HG03378 (cell line): ENCODE measurements at regions not wholly inside any gene's neighbourhood (a gene's known extent, or its start where the extent isn't known, plus 50 kb on each side); places are given as distances from the start of the nearest gene placed in this dataset.

ENCODE experiments used
- ATAC-seq: cut with Tn5 transposase; IDR thresholded peaks from one replicate; pipeline ENCODE4 v1.9.1; 2021; ENCODE audit warnings: mild to moderate bottlenecking, moderate library complexity; ENCODE audit not compliant: unreplicated experiment

DNA sequence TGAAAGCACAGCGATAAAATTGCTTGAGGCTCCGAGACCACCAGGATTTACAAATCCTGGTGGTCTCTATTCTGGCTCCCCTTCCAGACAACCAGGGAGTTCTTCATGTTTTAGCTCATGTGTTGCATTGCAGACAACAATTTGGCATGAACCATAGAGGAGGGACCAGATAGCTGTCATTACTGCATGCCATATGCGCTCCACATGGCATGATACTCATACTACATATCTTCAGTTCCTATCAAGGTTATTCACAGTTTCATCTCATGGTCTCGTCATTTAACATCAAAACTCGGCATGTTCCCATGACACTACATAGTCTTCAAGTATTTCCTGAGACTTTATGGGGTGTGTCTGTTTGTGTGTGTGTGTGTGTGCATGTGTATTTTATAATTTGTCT, 220.3 kb downstream of the OR13H1 start:
- ATAC-seq = no peak

DNA sequence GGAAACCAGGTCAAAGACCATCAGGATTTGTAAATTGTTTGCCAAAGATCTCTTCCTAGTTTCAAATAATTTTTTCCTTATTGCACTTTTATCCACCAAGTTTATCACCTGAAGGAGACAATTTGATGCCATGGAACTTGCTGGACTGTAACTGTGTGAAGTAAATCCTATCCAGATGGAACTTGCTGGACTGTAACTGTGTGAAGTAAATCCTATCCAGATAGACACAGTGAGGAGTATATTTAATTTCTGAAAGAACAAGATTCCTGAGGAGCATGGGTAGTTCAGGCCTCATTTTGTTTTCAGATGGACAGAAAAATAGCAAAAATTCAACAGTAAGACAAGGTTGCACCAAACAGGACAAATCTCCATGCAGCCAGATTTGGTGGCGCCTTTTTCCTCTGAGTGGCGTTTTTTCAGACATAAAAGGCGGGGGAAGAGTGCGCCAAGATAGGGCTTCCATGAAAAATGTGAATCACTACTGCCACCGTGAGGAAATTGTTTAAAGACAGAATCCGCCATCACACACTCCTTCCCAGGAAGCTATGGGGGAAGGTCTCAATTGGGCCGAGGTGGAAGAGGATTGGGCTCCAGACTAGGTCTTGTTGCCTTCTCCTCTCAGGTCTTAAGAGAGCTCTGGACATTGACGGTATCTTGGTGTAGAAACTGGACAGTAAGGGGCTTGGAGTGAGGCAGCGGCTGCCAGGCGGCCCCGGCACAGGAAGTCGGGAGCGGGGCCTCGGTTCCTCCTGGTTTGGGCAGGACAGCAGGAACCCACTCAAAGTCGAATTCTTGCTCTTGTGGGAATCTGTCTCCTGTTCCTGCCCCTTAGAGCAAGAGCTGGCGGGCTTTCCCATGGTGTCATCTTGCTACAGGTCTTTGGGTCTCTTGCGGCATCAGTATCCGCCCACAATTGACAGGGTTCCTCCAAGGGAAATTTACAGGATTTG, 234.7 kb downstream of the OR13H1 start:
- peak; percentile 67 for ATAC-seq

DNA sequence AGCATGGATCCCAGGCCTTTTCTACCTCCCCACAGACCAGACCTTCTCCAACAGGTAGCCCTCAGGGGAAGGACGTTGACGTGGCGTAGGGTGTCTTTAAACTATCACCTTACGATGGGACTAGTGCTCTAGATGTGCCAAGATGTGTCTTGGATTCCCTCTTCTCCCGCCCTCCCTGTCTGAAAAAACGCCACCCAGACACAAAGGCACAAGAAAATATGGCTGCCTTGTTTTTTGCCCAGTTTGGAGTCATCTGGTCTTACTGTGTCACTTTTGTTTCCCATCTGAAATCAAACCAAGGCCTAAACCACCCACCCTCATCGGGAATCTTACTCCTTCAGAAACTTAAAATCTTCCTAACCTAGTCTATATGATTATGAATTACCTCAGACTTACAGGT, 235.4 kb downstream of the OR13H1 start:
- ATAC-seq = no peak

DNA sequence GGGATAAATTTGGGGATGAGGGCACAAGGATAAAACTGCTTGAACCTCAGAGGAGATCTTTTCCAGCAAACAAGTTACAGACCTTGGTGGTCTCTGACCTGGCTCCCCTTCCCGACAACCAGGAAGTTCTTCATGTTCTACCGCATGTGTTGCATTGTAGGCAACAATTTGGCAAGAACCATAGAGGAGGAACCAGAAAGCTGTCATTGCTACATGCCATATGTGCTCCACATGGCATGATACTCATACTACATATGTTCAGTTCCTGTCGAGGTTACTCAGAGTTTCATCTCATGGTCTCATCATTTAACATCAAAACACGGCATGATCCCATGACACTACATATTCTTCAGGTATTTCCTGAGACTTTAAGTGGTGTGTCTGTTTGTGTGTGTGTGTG, 235.9 kb downstream of the OR13H1 start:
- ATAC-seq = no peak

DNA sequence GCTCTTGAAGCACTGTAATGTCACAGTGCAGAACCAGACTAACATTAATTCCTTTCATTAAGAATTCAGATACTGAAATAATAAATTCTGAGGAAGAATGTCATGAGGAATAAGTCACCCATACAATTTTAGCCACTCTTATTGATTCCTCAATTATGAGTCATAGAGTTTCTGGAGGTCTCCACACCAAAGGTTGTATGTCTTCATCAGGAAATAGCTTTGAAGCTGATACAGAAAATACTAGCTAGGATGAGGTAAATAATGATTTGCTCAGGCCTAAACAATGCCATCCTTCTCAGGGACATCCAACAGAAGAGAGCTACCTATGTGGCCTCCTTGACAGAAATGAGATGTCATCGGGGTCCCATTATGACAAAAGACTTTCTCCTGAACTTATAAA, 238.8 kb downstream of the OR13H1 start:
- ATAC-seq = no peak

DNA sequence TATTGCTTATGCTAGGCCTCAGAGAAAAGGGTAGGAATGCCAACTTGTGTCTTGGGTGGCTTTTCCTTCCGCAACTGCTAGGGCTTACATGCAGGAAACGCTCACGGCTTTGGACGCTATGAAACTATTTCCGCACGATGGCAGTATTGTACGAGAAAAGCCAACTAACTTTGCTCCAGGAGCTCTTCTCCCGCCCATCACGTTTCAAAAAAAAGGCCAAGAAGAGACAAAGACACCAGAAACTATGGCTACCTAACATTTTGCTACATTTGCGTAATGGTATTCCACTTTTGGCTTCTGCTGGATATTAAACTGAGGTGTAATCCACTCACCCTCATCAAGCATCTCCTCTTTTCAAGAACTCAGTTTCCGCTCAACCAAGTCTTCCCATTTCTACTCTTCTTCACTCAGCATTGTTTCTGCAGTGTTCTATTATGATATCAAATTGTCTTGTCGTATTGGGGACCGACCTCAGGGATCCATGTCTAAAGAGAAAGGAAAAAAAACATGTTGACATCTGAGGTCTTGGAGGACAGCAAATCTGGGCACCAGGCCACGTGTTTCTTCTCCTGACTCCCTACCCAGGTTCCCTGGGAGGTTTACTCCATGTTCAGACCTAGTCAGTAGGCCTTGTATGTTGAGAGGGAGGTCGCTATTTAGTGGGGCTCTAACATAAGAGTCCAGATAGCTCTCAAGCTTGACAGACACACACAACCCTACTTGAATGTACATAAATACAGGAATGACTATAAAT, 239.4 kb upstream of the STK26 start:
- peak; percentile 51 for ATAC-seq

DNA sequence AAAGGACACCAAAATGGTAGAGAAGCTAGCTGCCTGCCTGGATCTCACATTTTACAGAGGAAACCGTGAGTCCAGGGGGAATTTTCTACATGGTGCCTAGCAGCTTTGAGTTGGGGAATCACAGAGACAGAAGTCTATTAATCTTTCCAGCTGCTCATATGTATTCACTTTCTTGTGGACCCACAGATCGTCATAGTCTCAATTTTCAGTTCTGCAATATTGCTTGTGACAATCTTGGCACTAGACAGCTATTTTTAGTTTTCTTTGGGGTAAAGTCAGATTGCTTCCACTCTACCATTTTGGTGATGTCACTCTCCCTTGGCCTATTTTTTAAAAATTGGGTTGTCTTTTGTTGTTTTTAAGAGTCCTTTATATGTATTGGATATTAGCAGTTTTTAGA, 233.4 kb upstream of the STK26 start:
- peak; percentile 53 for ATAC-seq

DNA sequence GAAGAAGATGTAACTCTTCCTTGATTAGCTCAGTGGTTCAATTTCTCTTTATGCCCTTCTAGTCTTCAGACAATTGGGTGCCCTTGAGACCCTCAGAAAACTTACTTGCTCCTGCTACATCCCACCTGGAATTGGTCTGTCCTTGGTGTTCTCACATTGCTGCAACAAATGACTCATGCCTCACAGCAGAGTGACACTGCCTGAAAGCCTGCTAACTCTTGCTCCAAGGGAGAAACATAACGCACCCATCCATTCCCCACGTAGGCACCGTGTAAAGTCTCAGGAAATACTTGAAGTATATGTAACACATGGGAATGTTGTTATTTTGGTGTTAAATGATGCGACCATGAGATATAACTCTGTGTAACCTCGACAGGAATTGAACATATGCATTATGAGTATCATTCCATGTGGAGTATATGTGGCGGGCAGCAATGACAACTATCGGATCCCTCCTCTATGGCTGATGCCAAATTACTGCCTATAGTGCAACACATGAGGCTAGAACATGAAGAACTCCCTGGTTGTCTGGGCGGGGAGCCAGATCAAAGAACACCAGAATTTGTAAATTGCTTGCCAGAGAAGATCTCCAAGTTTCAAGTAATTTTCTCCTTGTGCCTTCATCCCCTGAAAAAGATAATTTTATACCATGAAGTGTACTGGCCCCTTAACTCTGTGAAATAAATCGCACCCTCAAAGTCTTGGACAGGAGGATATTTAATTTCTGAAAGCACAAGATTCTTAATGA, 231.3 kb upstream of the STK26 start:
- no peak for ATAC-seq

DNA sequence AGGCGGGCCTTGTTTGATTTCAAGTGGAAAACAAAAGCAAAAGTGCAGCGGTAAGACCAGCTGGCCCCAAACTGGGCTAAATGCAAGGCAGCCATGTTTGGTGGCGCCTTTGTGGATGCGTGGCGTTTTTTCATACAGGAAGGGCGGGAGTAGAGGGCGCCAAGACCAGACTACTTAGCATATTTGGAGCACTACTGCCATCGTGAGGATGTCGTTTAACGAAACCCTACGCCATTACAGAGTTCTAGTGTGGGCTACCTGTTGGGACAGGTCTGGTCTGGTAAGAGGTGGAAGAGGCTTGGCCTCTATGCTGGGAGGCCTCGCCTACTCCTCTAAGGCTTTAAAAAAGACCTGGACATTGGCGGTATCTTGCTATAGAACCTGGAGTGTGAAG, 230.7 kb upstream of the STK26 start:
- ATAC-seq = peak; percentile 64

DNA sequence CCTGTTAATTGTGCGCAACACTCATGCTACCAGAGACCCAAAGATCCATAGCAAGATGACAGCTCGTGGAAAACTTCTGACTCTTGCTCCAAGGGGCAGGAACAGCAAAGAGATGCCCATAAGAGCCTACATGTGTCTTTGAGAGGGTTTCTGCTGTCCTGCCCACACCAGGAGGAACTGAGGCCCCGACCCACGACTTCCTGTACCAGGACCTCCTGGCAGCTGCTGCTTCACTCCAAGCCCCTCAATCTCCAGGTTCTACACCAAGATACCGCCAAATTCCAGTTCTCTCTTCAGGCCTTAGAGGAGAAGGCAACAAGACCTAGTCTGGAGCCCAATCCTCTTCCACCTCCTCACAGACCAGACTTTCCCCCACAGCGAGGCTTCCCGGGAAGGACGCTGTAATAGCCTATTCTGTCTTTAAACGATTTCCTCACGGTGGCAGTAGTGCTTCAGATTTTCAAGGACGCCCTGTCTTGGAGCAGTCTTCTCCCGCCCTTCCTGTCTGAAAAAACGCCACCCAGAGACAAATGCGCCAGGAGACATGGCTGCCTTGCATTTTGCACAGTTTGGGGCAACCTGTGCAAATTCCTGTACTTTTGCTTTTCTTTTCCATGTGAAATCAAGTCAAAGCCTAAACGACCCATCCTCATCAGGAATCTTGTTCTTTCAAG, 230.2 kb upstream of the STK26 start:
- ATAC-seq = peak; percentile 59

DNA sequence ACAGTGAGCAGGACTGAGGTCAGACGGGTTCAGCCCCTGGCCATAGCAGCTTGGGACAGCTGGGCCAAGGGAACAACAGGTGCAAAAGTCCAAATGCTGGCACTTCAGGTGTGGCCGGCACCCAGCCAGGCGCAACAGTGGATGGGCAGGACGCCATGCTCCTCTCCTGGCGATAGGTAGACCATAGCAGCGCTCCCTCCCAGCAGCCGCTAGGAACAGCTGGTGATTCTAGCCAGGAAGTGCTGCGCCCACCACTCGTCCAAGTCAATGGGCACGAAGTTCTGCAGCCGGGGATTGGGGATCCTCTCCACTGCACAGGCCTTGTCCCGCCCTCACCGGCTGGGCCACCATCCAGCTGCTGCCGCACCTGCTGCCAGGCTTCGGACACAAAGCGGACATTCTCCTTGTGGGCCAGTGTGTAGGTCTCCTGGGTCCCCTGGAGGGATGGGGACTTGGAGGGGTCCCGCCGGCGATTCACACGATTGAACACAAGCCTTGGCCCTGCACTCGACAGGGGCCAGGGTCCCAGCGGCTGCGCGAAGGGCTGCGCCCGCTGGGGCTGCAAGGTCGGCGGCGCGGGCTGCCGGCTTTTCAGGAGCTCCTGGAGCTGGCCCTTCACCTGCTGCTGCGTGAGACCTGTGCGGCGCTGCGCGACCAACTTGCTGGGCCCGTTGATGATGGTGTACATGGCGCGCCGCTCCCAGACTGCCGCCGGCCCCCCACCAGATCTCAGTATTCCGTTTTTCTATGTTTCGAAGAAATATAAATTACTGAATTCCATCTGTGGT, 227.5 kb upstream of the STK26 start:
- no peak for ATAC-seq

DNA sequence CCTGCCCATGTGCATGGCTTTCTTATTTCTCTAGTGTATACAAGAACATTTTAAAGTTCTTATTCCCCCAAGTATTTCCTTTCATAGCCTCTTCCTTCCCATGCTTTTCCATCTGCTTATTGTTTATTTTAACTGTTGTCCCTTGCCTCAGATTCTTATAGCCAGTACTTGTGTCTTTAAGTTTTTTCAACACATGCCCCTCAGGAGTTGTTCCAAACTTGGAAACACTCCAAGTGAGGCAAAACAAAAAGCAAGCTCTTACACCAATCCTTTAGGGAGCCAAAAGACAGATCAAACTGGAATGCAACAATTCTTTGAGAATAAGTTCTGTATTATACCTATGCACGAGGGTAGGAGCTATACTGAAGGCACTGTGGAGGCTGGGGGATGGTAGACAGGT, 222.0 kb upstream of the STK26 start:
- no peak for ATAC-seq

DNA sequence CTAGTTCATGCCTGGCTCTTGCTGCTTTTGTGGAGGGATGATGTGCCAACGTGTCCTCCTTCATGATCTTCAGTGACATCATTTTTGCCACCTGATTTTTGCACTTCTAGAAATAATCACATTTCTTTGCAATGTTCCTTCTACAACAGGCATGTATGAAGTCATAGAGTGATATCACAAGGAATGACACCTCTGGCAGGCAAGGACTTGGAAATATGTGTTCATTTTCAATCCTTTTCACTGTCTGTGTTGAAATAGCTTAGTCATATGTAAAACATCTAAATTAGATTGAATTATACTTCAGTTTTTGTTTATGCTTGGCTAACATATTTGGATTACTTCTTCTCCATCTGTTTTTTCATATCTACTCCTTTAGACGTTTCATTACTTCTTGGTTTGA, 221.2 kb upstream of the STK26 start:
- no peak for ATAC-seq

DNA sequence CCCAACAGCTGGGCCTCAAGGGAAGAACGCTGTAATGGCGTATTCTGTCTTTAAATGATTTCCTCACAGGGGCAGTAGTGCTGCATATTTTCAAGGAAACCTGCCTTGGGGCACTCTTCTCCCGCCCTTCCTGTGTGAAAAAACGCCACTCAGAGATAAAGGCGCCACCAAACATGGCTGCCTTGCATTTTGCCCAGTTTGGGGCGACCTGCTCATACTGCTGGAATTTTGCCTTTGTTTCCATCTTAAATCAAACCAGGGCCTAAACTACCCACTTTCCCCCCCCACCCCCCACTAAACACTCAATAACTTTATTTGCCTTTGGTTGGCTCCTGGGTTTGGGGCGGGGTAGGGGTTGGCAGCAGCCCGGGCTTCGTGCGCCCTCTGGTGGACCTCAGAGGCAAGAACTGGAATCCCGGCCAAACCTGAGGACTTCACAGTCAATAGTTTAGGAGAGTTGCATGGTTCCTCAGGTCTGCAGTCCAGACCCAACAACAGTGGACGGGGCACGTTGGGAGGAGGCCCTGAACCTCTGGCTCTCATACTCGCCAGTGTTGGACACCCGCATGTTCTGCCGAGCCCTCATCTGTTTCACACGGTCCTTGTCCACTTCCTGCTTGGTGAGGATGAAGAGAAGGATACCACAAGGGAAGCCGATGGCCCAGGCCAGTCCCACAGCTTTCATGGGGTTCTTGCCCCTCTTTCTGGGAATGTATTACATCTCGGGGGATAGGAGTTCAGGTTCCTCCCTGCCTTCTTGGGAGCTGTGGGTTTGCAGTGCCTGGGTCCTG, 220.1 kb upstream of the STK26 start:
- ATAC-seq = peak; percentile 77

DNA sequence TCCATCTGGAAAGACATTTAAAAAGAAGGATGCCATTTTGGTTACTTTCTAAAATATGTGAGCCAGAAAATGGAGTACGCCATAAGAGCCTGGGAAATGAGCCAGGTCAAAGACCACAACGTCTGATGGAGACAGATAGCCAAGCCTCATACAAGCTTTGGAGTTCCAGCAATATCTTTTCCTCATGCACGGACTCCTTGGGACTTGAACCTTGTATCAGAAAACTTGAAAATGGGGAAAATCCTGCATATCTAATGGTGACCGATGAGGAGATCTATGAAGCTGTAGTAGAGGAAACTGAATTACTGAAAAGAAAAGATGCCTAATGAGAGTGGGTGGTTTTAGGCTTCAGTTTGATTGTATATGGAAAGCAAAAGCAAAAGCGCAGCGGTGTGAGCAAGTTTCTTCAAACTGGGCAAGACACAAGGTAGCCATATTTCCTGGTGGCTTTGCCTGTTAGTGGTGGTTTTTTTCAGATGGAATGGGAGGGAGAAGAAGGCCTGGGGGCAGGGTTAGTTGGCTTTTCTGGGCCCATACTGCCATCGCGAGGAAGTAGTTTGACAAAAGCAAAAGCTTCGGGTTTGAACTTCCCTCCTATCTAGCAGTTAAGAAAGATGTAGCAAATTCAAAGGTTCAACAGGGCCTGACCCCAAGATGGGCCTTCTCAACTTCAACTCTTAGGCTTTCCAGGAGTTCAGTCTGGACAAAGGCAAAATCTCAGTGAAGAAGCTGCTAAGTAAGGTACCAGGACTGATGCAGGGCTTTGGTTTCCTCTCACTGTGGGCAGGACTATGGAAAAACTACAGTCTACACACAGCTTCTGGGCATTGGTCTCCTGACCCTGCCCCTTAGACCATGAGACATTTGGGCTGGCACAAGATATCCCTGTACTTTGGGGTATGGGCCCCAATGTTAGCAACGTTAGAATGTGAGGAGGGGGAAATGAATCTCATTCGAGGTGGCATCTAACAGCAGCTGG, 210.0 kb upstream of the STK26 start:
- ATAC-seq = peak; percentile 85

DNA sequence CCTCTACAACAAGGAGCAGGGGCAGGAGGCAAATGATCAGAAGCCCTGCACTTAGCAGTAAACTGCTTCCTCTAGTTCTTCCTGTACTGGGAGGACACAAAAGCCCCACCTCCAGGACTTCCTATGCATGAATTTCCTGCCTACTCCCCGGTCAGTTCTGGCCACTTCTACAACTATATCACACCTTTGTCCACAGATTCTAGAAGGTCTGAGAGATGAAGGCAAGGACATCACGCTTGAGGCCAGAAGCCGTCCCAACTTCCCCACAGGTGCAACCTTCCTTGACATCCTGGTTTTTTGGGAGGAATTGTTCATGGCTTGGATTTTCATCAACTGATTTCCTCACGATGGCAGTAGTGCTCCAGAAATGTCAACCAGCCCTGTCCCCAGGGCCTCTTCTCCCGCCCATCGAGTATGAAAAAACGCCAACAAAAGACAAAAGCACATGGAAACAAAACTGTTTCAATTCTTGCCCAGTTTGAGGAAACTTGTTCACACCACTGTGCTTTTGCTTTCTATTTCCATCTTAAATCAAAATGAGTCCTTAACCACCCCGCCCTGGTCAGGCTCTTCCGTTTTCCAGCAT, 206.5 kb upstream of the STK26 start:
- peak; percentile 58 for ATAC-seq

DNA sequence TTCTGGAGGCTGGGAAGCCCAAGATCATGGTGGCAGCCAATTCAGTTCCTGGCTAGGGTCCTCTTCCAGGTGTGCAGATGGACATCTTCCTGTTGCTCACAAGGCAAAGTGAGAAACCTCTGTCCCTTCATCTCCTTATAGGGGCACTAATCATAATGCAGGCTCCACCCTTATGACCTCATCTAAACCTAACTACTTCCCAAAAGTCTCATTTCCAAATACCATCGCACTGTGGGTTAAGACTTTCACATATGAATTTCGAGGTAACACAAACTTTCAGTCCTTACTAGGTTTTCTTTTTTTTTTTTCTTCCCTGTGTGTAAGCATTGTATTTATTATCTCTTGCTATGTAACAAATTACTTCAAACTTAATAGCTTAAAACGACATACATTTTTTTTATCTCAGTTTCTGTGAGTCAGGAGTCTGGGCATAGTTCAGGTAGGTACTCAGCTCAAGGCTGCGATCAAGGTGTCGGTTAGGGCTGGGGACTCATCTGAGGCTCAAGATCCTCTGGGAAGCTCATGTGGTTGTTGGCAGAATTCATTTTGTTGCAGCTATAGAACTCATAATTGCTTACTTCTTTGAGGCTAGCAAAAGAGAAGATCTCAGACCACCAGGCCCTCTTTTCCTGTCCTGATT, 204.7 kb upstream of the STK26 start:
- ATAC-seq = no peak
